ENCODE measurements at regions not wholly inside any gene's neighbourhood (a gene's known extent, or its start where the extent isn't known, plus 50 kb on each side); places are given as distances from the start of the nearest gene placed in this dataset.

GRCh38 chr9:99588747-99589146 lies 232.9 kb upstream of the NR4A3 start:
- DNase-seq (ENCODE audit: low spot score): no peak

- no peak for DNase-seq (ENCODE audit: low spot score)
Measured at GRCh38 chr9:99590410-99590809, 231.3 kb upstream of the NR4A3 start.

GRCh38 chr9:99590840-99591239 lies 230.8 kb upstream of the NR4A3 start:
- no peak for DNase-seq (ENCODE audit: low spot score)

- no peak for DNase-seq (ENCODE audit: low spot score)
Measured at GRCh38 chr9:99591770-99592169, 229.9 kb upstream of the NR4A3 start.

- DNase-seq (ENCODE audit: low spot score): no peak
Measured at GRCh38 chr9:99592834-99593574, 228.7 kb upstream of the NR4A3 start.

GRCh38 chr9:99593610-99594009 lies 228.1 kb upstream of the NR4A3 start:
- no peak for DNase-seq (ENCODE audit: low spot score)

GRCh38 chr9:99594056-99594780 lies 227.5 kb upstream of the NR4A3 start:
- DNase-seq (ENCODE audit: low spot score): no peak

- no peak for DNase-seq (ENCODE audit: low spot score)
Measured at GRCh38 chr9:99595796-99596195, 225.9 kb upstream of the NR4A3 start.

GRCh38 chr9:99601571-99602111 lies 220.0 kb upstream of the NR4A3 start:
- DNase-seq (ENCODE audit: low spot score): no peak

GRCh38 chr9:99602854-99603253 lies 218.8 kb upstream of the NR4A3 start:
- DNase-seq (ENCODE audit: low spot score): no peak

GRCh38 chr9:99605016-99605743 lies 216.5 kb upstream of the NR4A3 start:
- DNase-seq (ENCODE audit: low spot score): no peak

GRCh38 chr9:99606296-99606695 lies 215.4 kb upstream of the NR4A3 start:
- DNase-seq (ENCODE audit: low spot score): no peak

GRCh38 chr9:99606957-99607356 lies 214.7 kb upstream of the NR4A3 start:
- no peak for DNase-seq (ENCODE audit: low spot score)

GRCh38 chr9:99607842-99608448 lies 213.7 kb upstream of the NR4A3 start:
- no peak for DNase-seq (ENCODE audit: low spot score)

- DNase-seq (ENCODE audit: low spot score): no peak
Measured at GRCh38 chr9:99614341-99614740, 207.3 kb upstream of the NR4A3 start.

- no peak for DNase-seq (ENCODE audit: low spot score)
Measured at GRCh38 chr9:99621040-99621439, 200.6 kb upstream of the NR4A3 start.

GRCh38 chr9:99622679-99623078 lies 199.0 kb upstream of the NR4A3 start:
- no peak for DNase-seq (ENCODE audit: low spot score)

GRCh38 chr9:99623780-99624364 lies 197.8 kb upstream of the NR4A3 start:
- DNase-seq (ENCODE audit: low spot score): no peak

- DNase-seq (ENCODE audit: low spot score): no peak
Measured at GRCh38 chr9:99624499-99625233, 197.0 kb upstream of the NR4A3 start.

GRCh38 chr9:99626426-99626825 lies 195.3 kb upstream of the NR4A3 start:
- DNase-seq (ENCODE audit: low spot score): no peak

GRCh38 chr9:99628285-99628684 lies 193.4 kb upstream of the NR4A3 start:
- DNase-seq (ENCODE audit: low spot score): no peak

Measured in A172 (cell line).